Thyroid gland (tissue), 4 donors: ENCODE measurements at regions not wholly inside any gene's neighbourhood (a gene's known extent, or its start where the extent isn't known, plus 50 kb on each side); places are given as distances from the start of the nearest gene placed in this dataset.

Source experiments
- POLR2A ChIP-seq, 2 donors: fragments of 450-650 bp; IDR thresholded peaks; one replicate each; pipeline ENCODE4 v1.6.1; 2017; ENCODE audit warnings: antibody characterized with exemption in 2 of 2, mild to moderate bottlenecking in 2 of 2, moderate library complexity in 1 of 2
- TF ChIP-seq, protein P1 (sequence below), 6 experiments: fragments of 200-600 bp in 3 of 6; fragments of 450-650 bp in 3 of 6; sonication (generic) in 3 of 6; IDR thresholded peaks; one replicate each; pipeline ENCODE4 v1.5.1; 2016 to 2019; ENCODE audit warnings: antibody characterized with exemption in 6 of 6, mild to moderate bottlenecking in 2 of 6, inconsistent platforms in 1 of 6, moderate library complexity in 1 of 6

DNA sequence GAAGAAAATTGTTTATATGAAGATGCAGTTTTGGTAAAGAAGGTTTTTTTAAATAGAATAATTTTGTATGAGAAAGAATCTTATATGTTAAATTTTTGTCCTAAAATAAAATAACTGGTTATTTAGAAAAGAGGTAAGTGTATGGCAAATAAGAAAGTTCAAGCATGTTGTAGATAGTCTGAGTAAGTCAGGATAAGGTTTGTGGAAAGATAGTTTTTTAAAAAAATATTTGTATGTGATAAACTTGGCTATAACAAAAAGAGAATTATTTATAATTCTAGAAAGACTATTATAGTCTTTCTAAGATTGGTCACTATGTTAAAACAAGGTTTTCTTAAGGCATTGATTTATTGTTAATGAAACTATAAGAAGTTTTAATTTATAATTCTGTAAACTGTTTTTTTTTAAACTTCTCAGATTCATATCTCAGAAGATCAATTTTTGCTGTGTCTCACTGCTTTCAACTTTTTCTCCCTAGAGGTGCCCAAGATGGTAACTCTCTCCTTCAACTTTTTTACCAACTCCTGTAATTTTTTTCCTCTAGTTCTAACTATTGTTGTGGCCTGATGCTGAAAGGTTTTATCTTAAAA, 698.6 kb downstream of the CCSER2 start:
- TF ChIP-seq, protein P1, sequence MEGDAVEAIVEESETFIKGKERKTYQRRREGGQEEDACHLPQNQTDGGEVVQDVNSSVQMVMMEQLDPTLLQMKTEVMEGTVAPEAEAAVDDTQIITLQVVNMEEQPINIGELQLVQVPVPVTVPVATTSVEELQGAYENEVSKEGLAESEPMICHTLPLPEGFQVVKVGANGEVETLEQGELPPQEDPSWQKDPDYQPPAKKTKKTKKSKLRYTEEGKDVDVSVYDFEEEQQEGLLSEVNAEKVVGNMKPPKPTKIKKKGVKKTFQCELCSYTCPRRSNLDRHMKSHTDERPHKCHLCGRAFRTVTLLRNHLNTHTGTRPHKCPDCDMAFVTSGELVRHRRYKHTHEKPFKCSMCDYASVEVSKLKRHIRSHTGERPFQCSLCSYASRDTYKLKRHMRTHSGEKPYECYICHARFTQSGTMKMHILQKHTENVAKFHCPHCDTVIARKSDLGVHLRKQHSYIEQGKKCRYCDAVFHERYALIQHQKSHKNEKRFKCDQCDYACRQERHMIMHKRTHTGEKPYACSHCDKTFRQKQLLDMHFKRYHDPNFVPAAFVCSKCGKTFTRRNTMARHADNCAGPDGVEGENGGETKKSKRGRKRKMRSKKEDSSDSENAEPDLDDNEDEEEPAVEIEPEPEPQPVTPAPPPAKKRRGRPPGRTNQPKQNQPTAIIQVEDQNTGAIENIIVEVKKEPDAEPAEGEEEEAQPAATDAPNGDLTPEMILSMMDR (IDR thresholded peaks at IDR 0.05), result no peak
- TF ChIP-seq POLR2A (IDR thresholded peaks at IDR 0.05), result no peak
